ENCODE measurements at regions not wholly inside any gene's neighbourhood (a gene's known extent, or its start where the extent isn't known, plus 50 kb on each side); places are given as distances from the start of the nearest gene placed in this dataset.

DNA sequence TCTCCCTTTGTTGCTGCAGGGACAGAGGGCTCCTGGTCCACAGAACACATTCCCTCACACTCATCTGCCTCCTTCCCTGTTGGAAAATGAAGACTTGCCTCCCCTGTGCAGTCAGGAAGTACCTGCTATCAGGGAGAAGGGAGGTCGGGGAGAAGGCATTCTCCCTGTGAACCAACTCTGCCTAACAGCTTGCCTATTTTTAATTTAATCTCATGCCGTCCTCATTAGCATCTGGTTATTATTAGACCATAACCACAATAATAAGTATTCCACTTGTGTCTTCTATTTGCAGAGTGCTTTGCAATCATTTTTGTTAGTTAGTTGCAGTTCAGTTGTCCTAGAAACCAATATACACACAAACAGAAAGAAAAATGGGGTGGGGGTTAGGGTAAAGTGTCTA, 232.6 kb upstream of the SKOR2 start:
- Histone ChIP-seq H3K4me1 (no peaks in the 10 kb centered on the region), H3K27ac (no peak overlapping the region), H3K4me2 (no peak overlapping the region), H3K9me3 (no peaks in the 10 kb centered on the region), H3K4me3 (no peak overlapping the region)
- ChIA-PET POLR2A (no interaction called here), CTCF (no interaction called here)
- ATAC-seq (no peak), FAIRE-seq (no peak), DNase-seq (ENCODE audit: low read depth in 1 of 2, low spot score in 1 of 2) (no peak)
- 3% methylated on average over 2 of the region's 2 CpGs for WGBS (ENCODE audit: missing lambda C conversion rate)
- TF ChIP-seq NFE2L2 (conservative IDR thresholded peaks at IDR 0.05; ENCODE audit: low read length) (no peak), MAFK (IDR thresholded peaks at IDR 0.05; ENCODE audit: partially characterized antibody) (no peak), CHD2 (IDR thresholded peaks at IDR 0.05; ENCODE audit: low read length, partially characterized antibody) (no peak), JUN (IDR thresholded peaks at IDR 0.05) (no peak), KDM1A (IDR thresholded peaks at IDR 0.05; ENCODE audit: low read depth) (no peak), HOXB13 (CRISPR knock-in tag; IDR thresholded peaks at IDR 0.05; ENCODE audit: low read depth) (no peak), SMC3 (IDR thresholded peaks at IDR 0.05) (no peak)
- TF ChIP-seq, protein P1, sequence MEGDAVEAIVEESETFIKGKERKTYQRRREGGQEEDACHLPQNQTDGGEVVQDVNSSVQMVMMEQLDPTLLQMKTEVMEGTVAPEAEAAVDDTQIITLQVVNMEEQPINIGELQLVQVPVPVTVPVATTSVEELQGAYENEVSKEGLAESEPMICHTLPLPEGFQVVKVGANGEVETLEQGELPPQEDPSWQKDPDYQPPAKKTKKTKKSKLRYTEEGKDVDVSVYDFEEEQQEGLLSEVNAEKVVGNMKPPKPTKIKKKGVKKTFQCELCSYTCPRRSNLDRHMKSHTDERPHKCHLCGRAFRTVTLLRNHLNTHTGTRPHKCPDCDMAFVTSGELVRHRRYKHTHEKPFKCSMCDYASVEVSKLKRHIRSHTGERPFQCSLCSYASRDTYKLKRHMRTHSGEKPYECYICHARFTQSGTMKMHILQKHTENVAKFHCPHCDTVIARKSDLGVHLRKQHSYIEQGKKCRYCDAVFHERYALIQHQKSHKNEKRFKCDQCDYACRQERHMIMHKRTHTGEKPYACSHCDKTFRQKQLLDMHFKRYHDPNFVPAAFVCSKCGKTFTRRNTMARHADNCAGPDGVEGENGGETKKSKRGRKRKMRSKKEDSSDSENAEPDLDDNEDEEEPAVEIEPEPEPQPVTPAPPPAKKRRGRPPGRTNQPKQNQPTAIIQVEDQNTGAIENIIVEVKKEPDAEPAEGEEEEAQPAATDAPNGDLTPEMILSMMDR (IDR thresholded peaks at IDR 0.05): no peak
- TF ChIP-seq, protein P2, sequence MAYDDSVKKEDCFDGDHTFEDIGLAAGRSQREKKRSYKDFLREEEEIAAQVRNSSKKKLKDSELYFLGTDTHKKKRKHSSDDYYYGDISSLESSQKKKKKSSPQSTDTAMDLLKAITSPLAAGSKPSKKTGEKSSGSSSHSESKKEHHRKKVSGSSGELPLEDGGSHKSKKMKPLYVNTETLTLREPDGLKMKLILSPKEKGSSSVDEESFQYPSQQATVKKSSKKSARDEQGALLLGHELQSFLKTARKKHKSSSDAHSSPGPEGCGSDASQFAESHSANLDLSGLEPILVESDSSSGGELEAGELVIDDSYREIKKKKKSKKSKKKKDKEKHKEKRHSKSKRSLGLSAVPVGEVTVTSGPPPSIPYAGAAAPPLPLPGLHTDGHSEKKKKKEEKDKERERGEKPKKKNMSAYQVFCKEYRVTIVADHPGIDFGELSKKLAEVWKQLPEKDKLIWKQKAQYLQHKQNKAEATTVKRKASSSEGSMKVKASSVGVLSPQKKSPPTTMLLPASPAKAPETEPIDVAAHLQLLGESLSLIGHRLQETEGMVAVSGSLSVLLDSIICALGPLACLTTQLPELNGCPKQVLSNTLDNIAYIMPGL (CRISPR knock-in tag; IDR thresholded peaks at IDR 0.05; ENCODE audit: borderline replicate concordance): no peak
- TF ChIP-seq, protein P3, sequence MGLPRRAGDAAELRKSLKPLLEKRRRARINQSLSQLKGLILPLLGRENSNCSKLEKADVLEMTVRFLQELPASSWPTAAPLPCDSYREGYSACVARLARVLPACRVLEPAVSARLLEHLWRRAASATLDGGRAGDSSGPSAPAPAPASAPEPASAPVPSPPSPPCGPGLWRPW (IDR thresholded peaks at IDR 0.05): no peak

DNA sequence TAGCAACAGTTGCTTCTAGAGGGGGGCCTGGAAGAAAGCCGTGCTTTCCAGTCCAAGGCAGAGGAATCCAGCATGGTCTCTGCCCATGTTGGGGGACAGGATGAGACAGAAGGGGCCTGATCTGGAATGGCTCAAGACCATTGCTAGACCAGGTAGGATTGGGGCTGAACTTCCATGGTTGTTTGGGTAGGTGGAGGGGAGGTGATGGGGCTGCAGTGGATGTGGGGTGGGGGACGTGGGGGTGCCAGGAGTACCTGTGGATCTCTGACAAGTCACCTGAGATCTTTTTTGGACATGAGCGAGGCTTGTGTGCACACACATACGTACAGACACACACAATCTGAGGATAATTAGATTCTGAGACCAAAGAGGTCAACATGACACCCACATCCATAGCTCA, 228.7 kb upstream of the SKOR2 start:
- Histone ChIP-seq H3K4me3 (no peak overlapping the region), H3K9me3 (no peaks in the 10 kb centered on the region), H3K4me1 (no peaks in the 10 kb centered on the region), H3K4me2 (no peak overlapping the region), H3K27ac (no peak overlapping the region)
- DNase-seq (ENCODE audit: low read depth in 1 of 2, low spot score in 1 of 2) (no peak), ATAC-seq (no peak), FAIRE-seq (no peak)
- ChIA-PET POLR2A (no interaction called here), CTCF (no interaction called here)
- TF ChIP-seq CHD2 (IDR thresholded peaks at IDR 0.05; ENCODE audit: low read length, partially characterized antibody) (no peak), HOXB13 (CRISPR knock-in tag; IDR thresholded peaks at IDR 0.05; ENCODE audit: low read depth) (no peak), RAD21 (conservative IDR thresholded peaks at IDR 0.05 in 1 of 2, IDR thresholded peaks at IDR 0.05 in 1 of 2) (no peak), MYC (IDR thresholded peaks at IDR 0.05; ENCODE audit: borderline replicate concordance, low read length) (no peak), KDM5A (IDR thresholded peaks at IDR 0.05) (no peak), FOXS1 (CRISPR knock-in tag; IDR thresholded peaks at IDR 0.05) (no peak), FOSB (CRISPR knock-in tag; IDR thresholded peaks at IDR 0.05) (no peak), JUNB (IDR thresholded peaks at IDR 0.05) (no peak), SMC3 (IDR thresholded peaks at IDR 0.05) (no peak), POLR2AphosphoS2 (conservative IDR thresholded peaks at IDR 0.05; ENCODE audit: low read length) (no peak), BHLHE40 (IDR thresholded peaks at IDR 0.05; ENCODE audit: low read depth, low read length) (no peak)
- TF ChIP-seq, protein P2 (CRISPR knock-in tag; IDR thresholded peaks at IDR 0.05; ENCODE audit: borderline replicate concordance): no peak
- TF ChIP-seq, protein P4, sequence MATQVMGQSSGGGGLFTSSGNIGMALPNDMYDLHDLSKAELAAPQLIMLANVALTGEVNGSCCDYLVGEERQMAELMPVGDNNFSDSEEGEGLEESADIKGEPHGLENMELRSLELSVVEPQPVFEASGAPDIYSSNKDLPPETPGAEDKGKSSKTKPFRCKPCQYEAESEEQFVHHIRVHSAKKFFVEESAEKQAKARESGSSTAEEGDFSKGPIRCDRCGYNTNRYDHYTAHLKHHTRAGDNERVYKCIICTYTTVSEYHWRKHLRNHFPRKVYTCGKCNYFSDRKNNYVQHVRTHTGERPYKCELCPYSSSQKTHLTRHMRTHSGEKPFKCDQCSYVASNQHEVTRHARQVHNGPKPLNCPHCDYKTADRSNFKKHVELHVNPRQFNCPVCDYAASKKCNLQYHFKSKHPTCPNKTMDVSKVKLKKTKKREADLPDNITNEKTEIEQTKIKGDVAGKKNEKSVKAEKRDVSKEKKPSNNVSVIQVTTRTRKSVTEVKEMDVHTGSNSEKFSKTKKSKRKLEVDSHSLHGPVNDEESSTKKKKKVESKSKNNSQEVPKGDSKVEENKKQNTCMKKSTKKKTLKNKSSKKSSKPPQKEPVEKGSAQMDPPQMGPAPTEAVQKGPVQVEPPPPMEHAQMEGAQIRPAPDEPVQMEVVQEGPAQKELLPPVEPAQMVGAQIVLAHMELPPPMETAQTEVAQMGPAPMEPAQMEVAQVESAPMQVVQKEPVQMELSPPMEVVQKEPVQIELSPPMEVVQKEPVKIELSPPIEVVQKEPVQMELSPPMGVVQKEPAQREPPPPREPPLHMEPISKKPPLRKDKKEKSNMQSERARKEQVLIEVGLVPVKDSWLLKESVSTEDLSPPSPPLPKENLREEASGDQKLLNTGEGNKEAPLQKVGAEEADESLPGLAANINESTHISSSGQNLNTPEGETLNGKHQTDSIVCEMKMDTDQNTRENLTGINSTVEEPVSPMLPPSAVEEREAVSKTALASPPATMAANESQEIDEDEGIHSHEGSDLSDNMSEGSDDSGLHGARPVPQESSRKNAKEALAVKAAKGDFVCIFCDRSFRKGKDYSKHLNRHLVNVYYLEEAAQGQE (IDR thresholded peaks at IDR 0.05): no peak
- WGBS (ENCODE audit: missing lambda C conversion rate): 0% methylated on average over 3 of the region's 4 CpGs

All from A549 (cell line).